CD4-positive, alpha-beta T cell treated with Interferon gamma for 1 hour (primary cell): ENCODE measurements at regions not wholly inside any gene's neighbourhood (a gene's known extent, or its start where the extent isn't known, plus 50 kb on each side); places are given as distances from the start of the nearest gene placed in this dataset.

ENCODE experiments used
- DNase-seq: peaks from one replicate; pipeline ENCODE4 v3.0.0-alpha.2; 2020

DNA sequence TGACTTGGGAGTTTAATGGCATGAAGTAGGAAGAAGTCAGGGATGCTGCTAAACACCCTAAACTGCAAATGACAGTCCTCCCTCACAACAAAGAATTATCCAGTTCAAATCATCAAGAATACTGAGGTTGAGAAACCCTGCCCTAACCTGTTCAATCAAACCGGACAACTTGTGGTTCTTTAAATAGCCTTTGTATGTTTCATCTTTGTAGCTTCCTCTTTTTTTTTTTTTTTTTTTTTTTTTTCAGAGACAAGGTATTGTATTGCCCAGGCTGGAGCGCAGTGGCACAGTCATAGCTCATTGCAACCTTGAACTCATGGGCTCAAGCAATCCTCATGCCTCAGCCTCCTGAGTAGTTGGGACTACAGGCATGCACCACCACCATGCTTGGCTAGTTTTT, 52.5 kb upstream of the TTC29 start:
- DNase-seq: no peak

DNA sequence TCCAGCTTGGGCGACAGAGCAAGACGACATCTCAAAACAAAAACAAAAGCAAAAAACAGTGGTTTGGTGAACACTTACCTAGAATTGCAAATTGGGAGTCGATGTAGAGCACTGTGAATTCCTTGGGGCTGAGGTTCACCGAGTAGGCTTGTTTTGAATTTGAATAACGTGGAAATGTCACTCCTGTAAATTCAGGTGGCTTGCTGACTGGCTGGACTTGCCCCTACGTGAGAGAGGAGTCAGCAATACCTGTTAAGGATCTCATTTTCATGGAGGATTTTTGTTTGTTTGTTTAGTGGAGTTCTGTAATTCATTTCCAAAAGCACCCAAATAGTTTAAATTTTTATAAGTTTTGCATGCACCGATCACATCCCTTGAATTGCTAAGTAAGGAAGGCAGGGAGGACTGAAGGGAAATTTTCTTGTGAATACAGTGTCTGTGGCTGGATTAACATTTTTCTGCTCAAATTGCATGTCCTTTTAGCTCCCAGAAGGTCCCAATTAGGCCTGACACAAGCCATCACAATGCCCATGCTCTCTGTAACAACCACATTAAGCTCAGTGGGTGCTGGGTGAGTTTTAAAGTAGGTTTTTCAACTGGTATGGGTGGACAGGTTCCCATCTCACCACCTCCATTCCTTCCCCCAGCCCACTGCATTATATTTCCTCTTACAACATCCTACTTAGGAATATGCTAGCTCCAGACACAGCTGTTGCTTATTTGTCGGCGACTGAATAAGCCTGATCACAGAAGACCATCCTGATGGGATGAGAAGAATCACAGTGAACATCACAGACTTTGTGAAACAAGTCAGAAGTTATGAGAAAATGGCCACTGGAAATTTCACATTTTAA, 58.5 kb upstream of the TTC29 start:
- no peak for DNase-seq

DNA sequence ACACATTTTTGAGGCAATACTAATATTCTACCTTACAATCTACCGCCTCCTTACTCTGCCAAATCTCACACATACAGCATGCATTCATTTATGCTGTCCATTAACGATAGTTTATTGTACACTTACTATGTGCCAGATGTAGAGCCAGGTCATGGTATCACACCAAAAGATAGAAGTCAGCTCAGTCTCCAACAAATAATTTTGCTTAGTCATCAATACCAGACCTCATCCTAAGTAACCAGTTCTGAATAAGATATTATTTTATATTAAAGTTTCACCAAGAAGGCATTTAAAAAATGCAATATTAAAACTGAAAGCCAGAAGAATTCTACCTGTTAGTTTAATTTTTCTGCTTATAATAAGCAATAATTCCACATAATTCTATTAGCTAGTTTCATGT, 60.6 kb upstream of the TTC29 start:
- no peak for DNase-seq

DNA sequence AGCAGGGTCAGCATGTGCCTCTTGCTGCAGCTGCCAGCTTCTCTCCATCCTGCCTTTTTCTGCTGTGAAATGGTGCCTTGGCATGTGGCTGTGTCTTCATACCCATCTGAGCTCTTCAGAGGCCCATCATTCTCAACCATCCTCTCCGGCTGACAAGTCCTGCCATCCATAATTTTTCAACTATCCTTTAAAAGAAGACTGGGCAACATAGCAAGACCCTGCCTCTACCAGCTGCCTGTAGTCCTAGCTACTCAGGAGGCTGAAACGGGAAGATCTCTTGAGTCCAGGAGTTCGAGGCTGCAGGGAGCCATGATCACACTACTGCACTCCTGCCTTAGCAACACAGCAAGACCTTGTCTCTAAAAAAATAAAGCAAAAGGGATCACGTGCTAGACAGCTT, 64.2 kb upstream of the TTC29 start:
- DNase-seq: no peak

DNA sequence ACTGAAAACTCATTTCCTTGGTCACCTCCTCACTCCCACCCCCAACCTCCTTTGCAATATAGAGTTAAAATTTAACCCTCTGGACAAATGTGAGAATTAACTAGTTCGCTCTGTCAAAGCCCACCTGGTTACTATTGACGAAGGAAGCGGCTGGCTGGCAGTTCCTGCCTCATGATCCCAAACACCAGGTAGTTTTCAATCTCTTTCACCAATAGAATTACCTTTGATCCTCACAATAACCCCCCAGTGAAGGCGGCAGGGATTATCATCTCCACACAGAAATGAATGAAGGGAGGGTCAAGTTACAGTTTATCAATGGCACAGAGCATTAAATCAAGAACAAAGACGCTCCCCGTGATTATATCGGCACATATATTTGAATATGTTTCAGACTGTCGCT, 65.7 kb upstream of the TTC29 start:
- DNase-seq: no peak

DNA sequence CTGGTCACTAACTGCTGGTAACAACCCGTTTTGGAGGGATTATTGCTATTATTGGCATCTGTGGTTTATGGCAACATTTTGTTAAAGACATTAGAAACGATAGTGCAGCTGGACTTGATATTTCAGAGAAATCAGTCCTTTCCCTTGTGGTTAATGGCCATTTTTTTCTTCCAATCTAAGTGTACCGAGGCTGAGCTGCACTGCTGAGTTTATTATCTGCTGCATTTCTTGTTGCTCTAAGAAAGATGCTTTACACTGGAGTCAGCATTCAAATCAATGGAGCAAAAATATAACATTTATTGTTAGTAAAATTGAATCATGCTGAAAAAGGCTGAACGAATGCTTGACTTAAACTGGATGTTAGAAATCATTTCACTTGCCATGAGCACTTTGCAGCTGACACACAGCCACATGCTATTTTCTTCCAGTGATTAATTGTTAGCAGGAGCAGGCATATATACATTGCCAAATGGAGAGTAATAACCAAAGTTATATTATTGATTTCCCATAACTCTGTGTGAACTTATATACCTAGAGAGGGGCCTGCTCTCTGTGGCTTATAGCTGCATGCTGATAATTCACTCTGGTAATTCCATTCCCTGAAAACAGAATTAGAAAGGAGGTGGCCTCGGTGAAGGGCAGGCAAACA, 66.5 kb upstream of the TTC29 start:
- no peak for DNase-seq

DNA sequence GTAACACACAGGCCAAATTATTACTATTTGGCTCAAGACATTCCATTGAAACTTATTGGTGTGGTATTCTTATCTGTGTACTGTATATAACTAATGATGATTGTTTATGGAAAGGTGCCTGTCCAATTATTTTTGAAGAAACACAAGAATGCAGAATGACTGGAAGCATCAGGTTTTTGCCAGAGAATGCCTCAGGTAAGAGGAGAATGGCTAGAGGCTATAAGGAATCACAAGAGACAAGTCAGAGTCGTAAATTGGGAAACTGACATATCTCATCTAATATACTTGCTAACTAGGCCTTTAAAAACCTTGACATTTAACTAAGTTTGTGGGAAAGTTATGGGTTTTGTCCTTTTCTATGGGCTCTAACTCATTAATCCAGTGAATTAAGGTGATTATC, 69.3 kb upstream of the TTC29 start:
- no peak for DNase-seq

DNA sequence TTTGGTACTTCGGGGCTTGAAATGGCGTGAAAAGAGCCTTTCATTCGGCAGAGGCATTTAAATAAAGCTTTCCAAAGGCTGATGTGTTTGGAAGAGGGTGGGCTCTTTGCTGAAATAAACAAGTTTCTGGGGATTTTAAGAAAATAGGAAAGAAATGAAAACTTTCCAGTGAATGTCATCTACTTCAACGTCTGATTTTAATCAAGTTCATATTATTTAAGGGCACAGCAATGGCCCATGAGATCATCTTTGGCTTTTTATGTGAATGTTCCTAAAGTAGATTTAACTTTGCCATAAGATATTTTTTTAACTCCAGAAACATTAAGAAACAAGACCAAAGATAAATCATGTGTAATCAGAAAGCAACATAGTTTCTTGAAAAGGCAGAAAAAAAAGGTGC, 69.8 kb upstream of the TTC29 start:
- DNase-seq: no peak

DNA sequence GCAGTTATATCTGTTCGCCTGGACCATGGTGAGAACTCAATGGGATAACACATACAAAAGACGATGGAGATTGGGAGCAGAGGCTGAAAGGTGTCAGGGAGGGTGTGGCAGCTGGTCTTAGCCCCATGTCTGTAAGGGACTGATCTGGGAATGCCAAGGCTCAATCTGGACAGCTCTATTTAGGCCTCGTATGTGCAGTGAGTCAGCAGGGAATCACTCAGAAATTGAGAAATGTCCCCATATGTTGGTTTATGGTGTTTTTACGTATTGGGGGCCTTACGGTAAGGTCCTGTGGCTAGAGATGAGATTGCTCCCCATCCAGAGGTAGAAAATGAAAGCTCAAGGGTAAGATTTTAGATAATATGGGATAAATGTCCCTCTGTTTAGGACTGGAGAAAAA, 71.4 kb upstream of the TTC29 start:
- no peak for DNase-seq

DNA sequence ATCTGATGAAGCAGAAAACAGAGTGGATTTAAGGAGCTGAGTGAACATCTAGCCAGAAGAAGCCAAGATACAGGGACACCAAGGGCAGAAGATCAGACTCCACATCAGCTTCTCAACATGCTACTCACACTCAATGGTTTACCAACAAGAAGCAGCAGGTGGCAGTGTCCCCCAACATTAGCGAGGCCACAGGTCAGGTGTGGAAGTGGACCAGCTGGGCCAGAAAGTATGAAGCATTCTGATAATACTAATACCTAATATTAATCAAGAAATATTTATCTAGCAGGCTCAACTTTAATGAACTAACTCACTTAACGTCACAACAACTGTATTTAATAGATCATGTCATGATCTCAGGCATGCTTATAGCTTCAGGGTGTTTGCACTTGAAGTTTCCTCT, 73.4 kb upstream of the TTC29 start:
- peak; percentile 13 for DNase-seq

DNA sequence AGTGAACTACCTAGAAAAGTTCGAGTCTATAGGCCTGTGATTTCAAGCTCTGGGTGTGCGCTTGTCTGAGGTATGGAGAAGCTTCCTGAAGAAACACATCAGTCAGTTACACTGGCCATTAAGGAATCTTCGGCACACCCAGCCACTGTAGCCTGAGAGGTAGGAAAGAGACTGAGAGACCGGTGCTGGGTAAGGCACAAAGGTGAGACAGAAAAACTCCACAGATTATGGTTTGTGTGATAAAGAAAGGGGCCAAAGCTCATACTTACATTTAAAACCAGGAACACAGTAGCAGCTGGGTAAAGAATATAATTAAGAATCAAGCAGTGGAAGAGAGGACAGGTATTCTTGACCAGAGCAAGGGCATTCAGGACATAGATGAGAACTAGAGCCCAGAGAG, 74.8 kb upstream of the TTC29 start:
- DNase-seq: no peak

DNA sequence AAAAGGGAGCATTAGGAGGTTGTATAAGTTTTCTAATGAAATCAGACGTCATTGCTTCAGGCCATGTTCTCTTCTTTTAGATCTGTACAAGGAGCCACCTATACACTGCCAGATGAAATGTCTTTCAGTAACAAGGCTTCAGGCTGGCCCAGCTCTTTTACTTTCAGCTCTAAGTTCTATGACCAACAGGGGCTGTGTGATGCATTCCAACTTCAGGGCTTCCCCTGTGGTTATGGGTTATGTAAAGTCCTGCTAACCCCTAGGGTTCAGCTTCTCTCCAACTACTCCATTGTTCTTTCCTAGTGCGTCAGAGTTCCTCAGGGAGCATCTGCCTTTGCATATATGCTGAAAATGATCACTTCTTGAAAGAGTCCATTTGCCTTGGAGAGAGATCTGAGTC, 79.4 kb upstream of the TTC29 start:
- DNase-seq: no peak

DNA sequence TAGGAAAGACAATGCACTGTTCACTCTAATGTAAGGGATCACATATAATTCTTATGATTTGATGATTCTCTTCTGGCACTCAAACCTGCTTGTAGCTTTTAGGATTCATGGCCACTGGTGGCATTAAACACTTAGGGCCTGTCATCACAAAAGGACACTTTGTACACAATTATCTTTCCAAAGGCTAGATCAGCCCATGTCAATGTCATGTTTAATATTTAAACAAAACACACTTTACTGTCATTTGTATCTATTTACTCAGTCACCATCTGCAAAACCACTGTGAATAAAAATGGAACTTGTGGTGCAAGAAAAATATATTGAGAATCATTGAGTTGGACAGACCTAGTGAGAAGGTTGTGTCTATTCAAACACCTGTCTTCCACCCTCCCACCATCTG, 83.6 kb upstream of the TTC29 start:
- no peak for DNase-seq

DNA sequence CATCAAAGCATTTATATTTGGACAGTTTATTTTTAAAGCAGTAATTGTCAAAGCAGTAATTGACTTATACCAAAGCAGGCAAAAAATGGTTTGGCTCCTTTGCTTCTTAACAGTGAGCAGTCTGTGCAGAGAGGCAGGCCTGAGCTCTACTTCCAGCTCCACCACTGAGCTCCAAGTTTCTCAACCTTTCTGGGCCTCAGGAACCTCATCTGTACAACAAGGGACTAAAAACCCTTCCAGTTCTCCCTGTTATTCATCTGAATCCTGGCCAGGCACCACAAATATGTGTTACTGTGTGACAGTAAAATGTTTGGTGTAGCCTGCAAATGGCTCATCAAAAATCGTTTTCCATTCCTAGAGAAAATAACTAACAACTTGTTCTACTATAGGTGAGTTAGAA, 88.7 kb upstream of the TTC29 start:
- DNase-seq: no peak

DNA sequence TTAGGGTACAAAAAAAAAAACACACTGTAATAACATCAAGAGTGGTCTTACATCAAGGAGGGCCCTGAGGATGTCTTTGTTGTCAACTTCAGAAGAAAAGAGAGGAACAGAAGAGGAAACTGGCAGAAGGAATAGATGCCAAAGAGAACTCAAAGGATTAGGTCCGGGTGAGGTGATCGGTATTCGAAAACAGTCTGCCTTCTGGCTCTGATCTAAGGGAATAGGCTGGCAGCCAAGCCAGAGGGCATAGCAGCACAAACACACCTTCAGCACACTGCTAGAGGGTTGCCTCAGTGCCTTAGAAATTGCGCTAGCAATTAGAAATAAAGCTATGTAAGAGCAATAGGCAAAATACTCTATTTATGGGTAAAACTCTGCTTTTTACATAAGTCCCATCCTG, 91.4 kb upstream of the TTC29 start:
- no peak for DNase-seq

DNA sequence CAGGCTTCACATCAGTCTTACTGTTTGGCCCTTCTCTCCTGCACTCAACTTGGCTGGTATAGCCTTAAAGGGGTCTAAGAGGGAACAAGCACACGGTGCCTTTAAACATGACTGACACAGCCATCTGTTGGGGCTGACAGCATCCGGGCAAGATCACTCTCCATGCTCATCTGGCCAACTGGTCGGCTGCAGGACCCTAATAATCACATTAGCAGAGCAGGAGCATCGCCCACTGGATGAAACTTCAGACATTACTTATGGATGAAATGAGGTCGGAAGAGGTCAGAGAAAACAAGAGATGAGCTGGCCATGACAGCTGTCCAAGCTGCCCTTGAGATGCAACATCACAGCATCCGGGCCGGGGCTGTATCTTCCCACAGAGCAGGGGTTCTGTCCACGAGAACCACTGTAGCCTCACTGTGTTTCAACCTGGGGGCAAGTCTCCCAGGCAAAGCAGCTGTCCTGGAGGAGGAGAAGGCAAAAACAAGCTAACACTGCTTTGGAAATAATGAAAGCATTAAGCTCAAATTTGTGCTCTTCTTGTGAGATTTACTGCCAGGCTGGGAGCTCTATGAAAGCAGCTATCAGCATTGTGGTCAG, 94.4 kb upstream of the TTC29 start:
- DNase-seq: no peak

DNA sequence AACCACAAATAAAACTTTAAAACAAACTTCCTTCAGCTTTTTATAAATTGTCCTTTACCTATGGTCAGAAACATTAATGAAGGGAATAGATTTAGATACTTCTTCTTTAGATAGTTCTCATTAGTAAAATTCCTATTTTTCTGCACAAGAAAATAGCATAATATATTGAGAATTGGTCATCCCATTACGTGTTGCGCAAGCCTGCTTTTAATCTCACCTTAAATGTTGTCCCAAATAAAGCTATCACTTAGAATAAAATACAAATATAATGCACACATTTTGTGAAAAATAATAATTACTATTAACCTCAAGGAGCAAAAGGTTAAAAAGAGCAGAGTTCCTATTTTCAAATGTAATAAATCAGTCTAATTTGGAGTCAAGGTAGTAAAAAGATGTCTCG, 95.2 kb upstream of the TTC29 start:
- DNase-seq: no peak

DNA sequence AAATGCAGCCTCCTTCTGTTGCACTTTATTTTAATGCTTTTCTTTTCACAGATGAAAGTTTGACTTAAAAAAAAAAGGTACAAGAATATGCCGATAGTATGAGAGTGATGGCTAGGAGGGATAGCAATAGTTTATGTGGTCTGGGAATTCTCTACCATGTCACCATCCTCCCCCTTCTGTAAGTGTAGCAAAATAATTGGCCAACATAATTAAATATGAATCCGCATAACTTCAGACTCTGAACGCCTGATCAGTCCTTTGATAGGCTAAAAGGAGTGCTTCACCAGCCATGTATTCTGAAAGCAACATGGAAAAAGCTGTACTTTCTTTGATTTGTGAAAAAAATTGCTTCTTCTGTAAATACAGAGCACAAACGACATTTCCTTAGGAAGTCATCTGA, 95.7 kb upstream of the TTC29 start:
- no peak for DNase-seq

DNA sequence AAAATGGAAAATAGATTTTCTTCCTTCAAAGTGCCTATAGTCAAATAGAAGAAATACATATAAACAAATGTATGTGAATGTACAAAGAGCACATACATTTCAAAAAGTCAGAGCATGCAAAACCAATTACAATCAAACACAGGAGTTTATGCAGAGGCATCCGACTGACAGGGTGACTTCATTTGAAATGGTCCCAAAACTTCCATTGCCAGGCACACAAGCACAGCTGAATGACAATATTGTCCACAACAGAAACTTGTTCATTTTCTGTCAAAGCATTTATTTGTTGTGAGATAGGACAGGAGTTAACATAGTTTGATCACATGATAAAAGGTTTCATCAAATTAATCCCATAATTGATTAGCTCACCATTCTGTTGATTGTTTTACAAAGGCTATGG, 96.4 kb upstream of the TTC29 start:
- no peak for DNase-seq

DNA sequence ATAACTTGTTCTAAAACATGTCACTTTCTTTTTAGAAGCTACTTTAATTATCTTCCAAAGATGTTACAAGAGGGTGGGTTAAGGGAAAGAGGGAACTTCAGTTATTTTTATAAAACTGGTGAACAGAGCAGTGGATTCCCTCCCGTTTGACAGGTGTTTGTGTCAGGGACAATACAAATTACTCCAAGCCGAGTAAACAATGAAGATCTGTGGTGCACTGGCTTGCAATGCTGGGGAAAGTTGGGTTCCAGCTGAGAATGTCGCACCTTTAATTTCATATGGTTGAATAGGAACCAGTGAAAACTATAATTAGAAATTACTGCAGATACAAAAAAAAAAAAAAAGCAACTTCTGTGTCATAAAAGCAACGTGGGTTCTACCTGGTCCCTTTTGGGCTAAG, 98.6 kb upstream of the TTC29 start:
- no peak for DNase-seq

DNA sequence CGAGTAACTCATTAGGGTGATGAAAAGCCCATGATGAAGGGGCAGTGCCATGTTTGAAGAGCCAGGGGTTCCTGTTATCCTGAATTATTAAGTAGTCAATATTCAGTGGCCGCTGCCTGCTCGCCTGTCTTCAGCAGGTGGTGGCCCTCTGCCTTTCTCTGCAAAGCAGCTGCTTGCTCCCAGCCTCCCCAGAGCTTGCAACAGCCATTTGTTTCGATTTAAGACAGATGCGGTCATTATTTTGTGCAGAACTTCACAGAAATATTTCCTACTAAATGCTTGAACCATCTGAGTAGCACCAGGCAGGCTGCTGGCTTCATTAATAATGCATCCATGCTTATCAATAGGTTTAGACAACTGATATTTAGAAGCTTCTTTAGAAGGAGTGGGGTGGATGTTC, 104.3 kb upstream of the TTC29 start:
- DNase-seq: no peak

DNA sequence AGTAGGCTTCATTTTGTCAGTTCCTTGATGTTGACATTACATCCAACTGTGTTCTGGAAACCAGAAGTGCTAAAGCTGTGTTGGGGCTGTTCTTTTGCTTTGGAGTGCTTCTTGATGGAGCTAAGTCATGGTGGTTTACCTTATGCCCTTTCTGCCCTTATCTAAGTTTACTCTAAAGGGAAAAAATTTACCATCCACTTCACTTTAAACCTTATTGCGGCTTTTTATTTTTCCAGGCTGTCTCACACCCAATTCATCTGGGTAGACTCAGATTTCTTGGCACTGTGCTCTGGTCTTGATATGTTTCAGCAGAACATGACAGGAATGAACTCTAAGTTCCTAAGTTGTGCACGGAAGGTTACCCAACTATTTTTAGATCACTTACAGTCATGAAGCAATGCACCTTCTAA, 104.7 kb upstream of the TTC29 start:
- DNase-seq: no peak

DNA sequence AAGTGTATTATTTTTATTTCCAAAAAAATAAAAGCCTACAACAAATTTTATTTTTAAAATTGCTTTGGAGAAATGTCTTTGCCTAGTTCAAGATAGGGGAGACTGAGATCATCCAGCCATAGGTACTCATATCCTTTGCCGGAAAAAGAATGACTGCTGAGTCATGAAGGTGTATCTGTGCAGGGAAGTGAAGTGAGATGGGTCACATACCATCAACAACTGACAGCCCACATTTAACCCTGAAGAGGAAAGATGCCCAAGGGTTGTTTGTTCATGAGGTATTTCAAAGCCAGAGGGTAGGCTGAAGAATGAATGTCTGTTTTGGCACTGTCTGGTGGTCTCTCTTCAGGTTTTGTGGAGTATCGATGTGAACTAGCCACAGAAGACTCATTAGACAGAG, 106.7 kb upstream of the TTC29 start:
- DNase-seq: no peak

DNA sequence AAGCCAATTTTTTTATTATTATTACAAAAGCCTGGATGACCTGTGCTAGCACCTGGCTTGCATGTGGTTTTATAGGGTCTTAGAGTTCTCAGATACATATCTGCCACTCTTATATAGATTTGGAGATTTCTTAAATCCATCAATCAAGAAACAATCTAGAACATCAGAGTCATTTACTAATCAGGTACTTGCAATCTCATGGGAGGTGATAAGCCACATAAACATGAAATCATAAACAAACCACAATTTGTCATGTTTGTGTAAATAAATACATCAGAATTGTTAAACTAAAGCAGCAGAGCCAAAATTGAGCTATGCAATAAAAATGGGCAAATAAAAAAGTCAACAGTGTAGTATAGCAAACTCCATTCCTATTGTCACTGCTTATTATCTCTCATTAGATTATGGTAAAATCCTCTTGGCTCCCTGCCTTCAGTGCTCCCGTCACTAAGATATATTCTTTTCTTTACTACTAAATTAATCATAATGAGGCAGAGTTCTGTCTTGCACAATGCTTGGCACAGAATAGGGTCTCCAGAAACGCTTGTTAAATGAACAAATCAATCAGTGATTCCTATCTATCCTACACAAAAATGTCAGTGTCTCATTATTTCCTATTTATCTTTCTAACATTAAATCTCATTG, 108.7 kb upstream of the TTC29 start:
- no peak for DNase-seq
